ENCODE measurements at regions not wholly inside any gene's neighbourhood (a gene's known extent, or its start where the extent isn't known, plus 50 kb on each side); places are given as distances from the start of the nearest gene placed in this dataset.
A peak's percentile ranks its signal among the peaks of the same experiment; 100 is the strongest.
"Not testable (repeated sequence)": the region's sequence is repeated elsewhere in the genome, so short reads cannot be mapped to it uniquely, and the experiment has no call there.

- H3K27me3 Mint-ChIP-seq (ENCODE audit: unreplicated experiment), result no peaks in the 10 kb centered on the region
- H3K9me3 Mint-ChIP-seq (ENCODE audit: unreplicated experiment), result no peaks in the 10 kb centered on the region
- no peak for DNase-seq
- no peak for TF ChIP-seq CTCF (IDR thresholded peaks at IDR 0.05; ENCODE audit: partially characterized antibody, unreplicated experiment)
- H3K4me3 Mint-ChIP-seq (ENCODE audit: unreplicated experiment), result peak overlapping the region; percentile 76
- H3K36me3 Mint-ChIP-seq (ENCODE audit: unreplicated experiment), result peaks cover 6% of the 10 kb centered on the region
- H3K27ac Mint-ChIP-seq (ENCODE audit: unreplicated experiment), result peak overlapping the region; percentile 93
- H3K4me1 Mint-ChIP-seq (ENCODE audit: low read depth, unreplicated experiment), result peaks cover 30% of the 10 kb centered on the region
These were observed 368.4 kb upstream of the GRAMD2B start for GRCh38 chr5:126054577-126055347.

GRCh38 chr5:126055348-126055729, 367.9 kb upstream of the GRAMD2B start:
- no peak for TF ChIP-seq CTCF (IDR thresholded peaks at IDR 0.05; ENCODE audit: partially characterized antibody, unreplicated experiment)
- Mint-ChIP-seq H3K27me3 (ENCODE audit: unreplicated experiment) (no peaks in the 10 kb centered on the region), H3K4me3 (ENCODE audit: unreplicated experiment) (peak overlapping the region; percentile 76), H3K36me3 (ENCODE audit: unreplicated experiment) (peaks cover 6% of the 10 kb centered on the region), H3K4me1 (ENCODE audit: low read depth, unreplicated experiment) (peaks cover 30% of the 10 kb centered on the region), H3K9me3 (ENCODE audit: unreplicated experiment) (no peaks in the 10 kb centered on the region), H3K27ac (ENCODE audit: unreplicated experiment) (peak overlapping the region; percentile 93)
- DNase-seq, result no peak

GRCh38 chr5:126056352-126056751, 366.9 kb upstream of the GRAMD2B start:
- no peak for TF ChIP-seq CTCF (IDR thresholded peaks at IDR 0.05; ENCODE audit: partially characterized antibody, unreplicated experiment)
- no peak overlapping the region for H3K4me3 Mint-ChIP-seq (ENCODE audit: unreplicated experiment)
- H3K9me3 Mint-ChIP-seq (ENCODE audit: unreplicated experiment), result no peaks in the 10 kb centered on the region
- H3K27ac Mint-ChIP-seq (ENCODE audit: unreplicated experiment), result peak overlapping the region; percentile 70
- peaks cover 6% of the 10 kb centered on the region for H3K36me3 Mint-ChIP-seq (ENCODE audit: unreplicated experiment)
- H3K27me3 Mint-ChIP-seq (ENCODE audit: unreplicated experiment), result no peaks in the 10 kb centered on the region
- DNase-seq, result no peak
- H3K4me1 Mint-ChIP-seq (ENCODE audit: low read depth, unreplicated experiment), result peaks cover 30% of the 10 kb centered on the region

GRCh38 chr5:126056851-126057622, 366.2 kb upstream of the GRAMD2B start:
- TF ChIP-seq CTCF (IDR thresholded peaks at IDR 0.05; ENCODE audit: partially characterized antibody, unreplicated experiment), result no peak
- Mint-ChIP-seq H3K27me3 (ENCODE audit: unreplicated experiment) (no peaks in the 10 kb centered on the region), H3K4me3 (ENCODE audit: unreplicated experiment) (no peak overlapping the region), H3K4me1 (ENCODE audit: low read depth, unreplicated experiment) (peaks cover 27% of the 10 kb centered on the region), H3K36me3 (ENCODE audit: unreplicated experiment) (peaks cover 6% of the 10 kb centered on the region), H3K27ac (ENCODE audit: unreplicated experiment) (no peak overlapping the region), H3K9me3 (ENCODE audit: unreplicated experiment) (no peaks in the 10 kb centered on the region)
- DNase-seq, result no peak

- not testable (repeated sequence) for H3K27ac Mint-ChIP-seq (ENCODE audit: unreplicated experiment); H3K4me3 Mint-ChIP-seq (ENCODE audit: unreplicated experiment); DNase-seq; H3K36me3 Mint-ChIP-seq (ENCODE audit: unreplicated experiment); H3K9me3 Mint-ChIP-seq (ENCODE audit: unreplicated experiment); H3K27me3 Mint-ChIP-seq (ENCODE audit: unreplicated experiment)
- H3K4me1 Mint-ChIP-seq (ENCODE audit: low read depth, unreplicated experiment), result peaks cover 24% of the 10 kb centered on the region
These were observed 364.8 kb upstream of the GRAMD2B start for GRCh38 chr5:126058392-126058791.

Measured in glutamatergic neuron (in vitro differentiated cells).